Lung microvascular endothelial cell (primary cell): ENCODE measurements at regions not wholly inside any gene's neighbourhood (a gene's known extent, or its start where the extent isn't known, plus 50 kb on each side); places are given as distances from the start of the nearest gene placed in this dataset.

Experiments
- DNase-seq, 2 donors: peaks; one replicate each; pipeline versions ENCODE4 v3.0.0 to v3.0.0-alpha.2; 2010; ENCODE audit warnings: low read depth in 2 of 2

- DNase-seq: no peak
Observed at GRCh38 chr2:219692521-219692920, 65.1 kb downstream of the SLC4A3 start.

GRCh38 chr2:219695145-219695709, 67.8 kb downstream of the SLC4A3 start:
- no peak for DNase-seq

- DNase-seq: no peak
Observed at GRCh38 chr2:219697811-219698747, 70.6 kb downstream of the SLC4A3 start.

GRCh38 chr2:219698748-219699439, 71.5 kb downstream of the SLC4A3 start:
- DNase-seq: no peak

- DNase-seq: no peak
Observed at GRCh38 chr2:219699440-219699821, 72.0 kb downstream of the SLC4A3 start.

- DNase-seq: no peak
Observed at GRCh38 chr2:219701847-219702634, 74.6 kb downstream of the SLC4A3 start.

- DNase-seq: no peak
Observed at GRCh38 chr2:219702796-219703545, 75.5 kb downstream of the SLC4A3 start.

- no peak for DNase-seq
Observed at GRCh38 chr2:219704878-219705277, 77.4 kb downstream of the SLC4A3 start.

- no peak for DNase-seq
Observed at GRCh38 chr2:219706823-219707281, 79.4 kb downstream of the SLC4A3 start.

GRCh38 chr2:219707496-219708285, 80.3 kb downstream of the SLC4A3 start:
- no peak for DNase-seq

GRCh38 chr2:219709331-219709761, 81.9 kb downstream of the SLC4A3 start:
- DNase-seq: no peak

- DNase-seq: peak; percentile 38 to 44
Observed at GRCh38 chr2:219713110-219713509, 85.7 kb downstream of the SLC4A3 start.

GRCh38 chr2:219714681-219715400, 87.4 kb downstream of the SLC4A3 start:
- no peak for DNase-seq

- no peak for DNase-seq
Observed at GRCh38 chr2:219718066-219718465, 90.6 kb downstream of the SLC4A3 start.

GRCh38 chr2:219719521-219719920, 92.1 kb downstream of the SLC4A3 start:
- no peak for DNase-seq

GRCh38 chr2:219720956-219721355, 93.5 kb downstream of the SLC4A3 start:
- no peak for DNase-seq

GRCh38 chr2:219722276-219722879, 94.9 kb downstream of the SLC4A3 start:
- peak in 1 of 2 donors; percentile 1 for DNase-seq

GRCh38 chr2:219723311-219723710, 95.9 kb downstream of the SLC4A3 start:
- DNase-seq: no peak

GRCh38 chr2:219724628-219725027, 97.2 kb downstream of the SLC4A3 start:
- no peak for DNase-seq
